NOMO-1 treated with DMSO at 0.1 percent for 48 hours (cell line): ENCODE measurements at regions not wholly inside any gene's neighbourhood (a gene's known extent, or its start where the extent isn't known, plus 50 kb on each side); places are given as distances from the start of the nearest gene placed in this dataset.
"Not testable (repeated sequence)": the region's sequence is repeated elsewhere in the genome, so short reads cannot be mapped to it uniquely, and the experiment has no call there.

Experiments
- DNase-seq: peaks from one replicate; lab custom pipeline; 2025; ENCODE audit not compliant: unreplicated experiment; lab: John Stamatoyannopoulos, UW

- no peak for DNase-seq
Measured at GRCh38 chr19:28358633-28359032, 854.3 kb downstream of the UQCRFS1 start.

- no peak for DNase-seq
Measured at GRCh38 chr19:28351761-28352160, 861.2 kb downstream of the UQCRFS1 start.

- not testable (repeated sequence) for DNase-seq
Measured at GRCh38 chr19:28351321-28351720, 861.6 kb downstream of the UQCRFS1 start.

GRCh38 chr19:28350673-28351072, 862.3 kb downstream of the UQCRFS1 start:
- no peak for DNase-seq

- no peak for DNase-seq
Measured at GRCh38 chr19:28350037-28350436, 862.9 kb downstream of the UQCRFS1 start.

GRCh38 chr19:28349604-28350003, 863.3 kb downstream of the UQCRFS1 start:
- peak; percentile 23 for DNase-seq

GRCh38 chr19:28345811-28346210, 867.1 kb downstream of the UQCRFS1 start:
- DNase-seq, result no peak

GRCh38 chr19:28341810-28342350, 871.1 kb downstream of the UQCRFS1 start:
- no peak for DNase-seq

- no peak for DNase-seq
Measured at GRCh38 chr19:28334419-28334818, 878.5 kb downstream of the UQCRFS1 start.

- no peak for DNase-seq
Measured at GRCh38 chr19:28333909-28334308, 879.0 kb downstream of the UQCRFS1 start.

GRCh38 chr19:28332886-28333285, 880.1 kb downstream of the UQCRFS1 start:
- DNase-seq, result no peak

- DNase-seq, result no peak
Measured at GRCh38 chr19:28332351-28332750, 880.6 kb downstream of the UQCRFS1 start.

- DNase-seq, result no peak
Measured at GRCh38 chr19:28331596-28331995, 881.4 kb downstream of the UQCRFS1 start.

- DNase-seq, result no peak
Measured at GRCh38 chr19:28330831-28331230, 882.1 kb downstream of the UQCRFS1 start.

GRCh38 chr19:28329429-28329828, 883.5 kb downstream of the UQCRFS1 start:
- no peak for DNase-seq

- no peak for DNase-seq
Measured at GRCh38 chr19:28327905-28328304, 885.0 kb downstream of the UQCRFS1 start.

- DNase-seq, result no peak
Measured at GRCh38 chr19:28326746-28327145, 886.2 kb downstream of the UQCRFS1 start.

- DNase-seq, result no peak
Measured at GRCh38 chr19:28324275-28325060, 888.5 kb downstream of the UQCRFS1 start.

- DNase-seq, result no peak
Measured at GRCh38 chr19:28322945-28323344, 890.0 kb downstream of the UQCRFS1 start.

- no peak for DNase-seq
Measured at GRCh38 chr19:28322491-28322890, 890.5 kb downstream of the UQCRFS1 start.

GRCh38 chr19:28319918-28320317, 893.0 kb downstream of the UQCRFS1 start:
- DNase-seq, result no peak

GRCh38 chr19:28319227-28319626, 893.7 kb downstream of the UQCRFS1 start:
- no peak for DNase-seq
